GM12878 (cell line): ENCODE measurements at regions not wholly inside any gene's neighbourhood (a gene's known extent, or its start where the extent isn't known, plus 50 kb on each side); places are given as distances from the start of the nearest gene placed in this dataset.

ENCODE experiments used
- ATAC-seq: fragments of 200-7000 bp; cut with Tn5 transposase; 3 replicates; pipeline ENCODE4 v1.9.1; 2020; ENCODE audit warnings: mild to moderate bottlenecking, moderate library complexity
- BruUV-seq: library from RNA; stranded (reverse); fragments of 400-500 nt; replicated peaks from 2 replicates; lab custom pipeline; 2021; lab: Mats Ljungman, UMichigan
- CTCF ChIA-PET: fragments of 300-600 bp; sonication (Branson Sonifier 250); formaldehyde crosslinking; extraction: SDS; loops from one replicate; lab custom pipeline; 2021; ENCODE audit warnings: inconsistent platforms; lab: Yijun Ruan, JAX
- POLR2A ChIA-PET: fragments of 350-600 bp; formaldehyde crosslinking; extraction: SDS; loops from one replicate; lab custom pipeline; 2021; ENCODE audit warnings: inconsistent platforms; lab: Charles Lee
- RAD21 ChIA-PET: fragments of 300-600 bp; sonication (Branson Sonifier 250); formaldehyde crosslinking; loops from one replicate; lab custom pipeline; 2023; ENCODE audit warnings: antibody characterized with exemption; ENCODE audit not compliant: unreplicated experiment; lab: Charles Lee
- SMC1A ChIA-PET: fragments of 300-600 bp; sonication (Branson Sonifier 250); formaldehyde crosslinking; loops from one replicate; lab custom pipeline; 2023; ENCODE audit not compliant: unreplicated experiment, uncharacterized antibody; lab: Charles Lee
- DNase-seq: peaks from one replicate; pipeline ENCODE4 v3.0.0-alpha.2; 2011; ENCODE audit warnings: low read depth, low spot score
- FAIRE-seq: peaks from 3 replicates; lab custom pipeline; 2011; peaks lifted over from hg19 to GRCh38; lab: Jason Lieb, UNC
- H2AFZ ChIP-seq: 2 replicates; pipeline ENCODE4 v1.6.0; 2011; ENCODE audit warnings: low read depth, low read length, control low read depth; ENCODE audit not compliant: control insufficient read depth
- H3K27ac ChIP-seq: 2 replicates; pipeline ENCODE4 v1.5.1; 2011; ENCODE audit warnings: control low read depth; ENCODE audit not compliant: control insufficient read depth, insufficient read depth
- H3K27me3 ChIP-seq, 2 experiments: replicated peaks in 1 of 2; 2 replicates each; pipeline versions ENCODE4 v1.6.0 to v1.6.1; 2011; ENCODE audit warnings: low read length in 1 of 2; ENCODE audit not compliant: control insufficient read depth in 2 of 2, insufficient read depth in 2 of 2
- H3K36me3 ChIP-seq, 2 experiments: 2 replicates each; pipeline ENCODE4 v1.5.1; 2011; ENCODE audit warnings: low read length in 1 of 2; ENCODE audit not compliant: control insufficient read depth in 2 of 2, insufficient read depth in 2 of 2
- H3K4me1 ChIP-seq: 2 replicates; pipeline ENCODE4 v1.6.1; 2011; ENCODE audit warnings: mild to moderate bottlenecking, low read length, moderate library complexity, mixed read lengths; ENCODE audit not compliant: control insufficient read depth, insufficient read depth
- H3K4me2 ChIP-seq: 2 replicates; pipeline ENCODE4 v1.6.0; 2011; ENCODE audit warnings: control low read depth; ENCODE audit not compliant: control insufficient read depth, insufficient read depth
- H3K4me3 ChIP-seq: fragments of 200-600 bp; sonication (generic); 2 replicates; pipeline ENCODE4 v1.5.1; 2016
- H3K79me2 ChIP-seq: 2 replicates; pipeline ENCODE4 v1.6.0; 2011; ENCODE audit warnings: low read length; ENCODE audit not compliant: control insufficient read depth, insufficient read depth
- H3K9ac ChIP-seq: 2 replicates; pipeline ENCODE4 v1.8.0; 2011; ENCODE audit warnings: low read length, control low read depth, mixed read lengths; ENCODE audit not compliant: control insufficient read depth, insufficient read depth
- H3K9me3 ChIP-seq: replicated peaks from 3 replicates; pipeline ENCODE4 v1.5.1; 2011; ENCODE audit warnings: mild to moderate bottlenecking, low read length; ENCODE audit not compliant: control insufficient read depth, insufficient read depth
- H4K20me1 ChIP-seq: 2 replicates; pipeline ENCODE4 v1.6.0; 2011; ENCODE audit not compliant: control insufficient read depth, insufficient read depth
- BACH1 ChIP-seq: fragments of 450-650 bp; IDR thresholded peaks from 2 replicates; pipeline ENCODE4 v1.6.1; 2017; ENCODE audit warnings: mild to moderate bottlenecking, borderline replicate concordance
- CBFB ChIP-seq: IDR thresholded peaks from 2 replicates; pipeline ENCODE4 v1.6.1; 2016; ENCODE audit warnings: antibody characterized with exemption, low read depth
- IKZF2 ChIP-seq, 2 experiments: fragments of 450-650 bp; IDR thresholded peaks; 2 replicates each; pipeline ENCODE4 v1.6.1; 2017; ENCODE audit warnings: mild to moderate bottlenecking in 2 of 2, moderate library complexity in 2 of 2
- IRF3 ChIP-seq: fragments of 450-650 bp; IDR thresholded peaks from 2 replicates; pipeline ENCODE4 v1.6.1; 2014; ENCODE audit warnings: mild to moderate bottlenecking
- NFYB ChIP-seq: IDR thresholded peaks from 2 replicates; pipeline ENCODE4 v1.6.1; 2011; ENCODE audit warnings: low read depth, mild to moderate bottlenecking, low read length, improper control_type of control experiment, moderate library complexity; ENCODE audit not compliant: insufficient read depth
- PRDM15 ChIP-seq: fragments of 450-650 bp; formaldehyde crosslinking; IDR thresholded peaks from 2 replicates; pipeline ENCODE4 v1.4.0; 2020; ENCODE audit warnings: mild to moderate bottlenecking, moderate library complexity
- STAT3 ChIP-seq: IDR thresholded peaks from 2 replicates; pipeline ENCODE4 v1.6.1; 2011; ENCODE audit warnings: low read depth, low read length, improper control_type of control experiment
- WGBS: methylation state at CpG from one replicate; pipeline ENCODE4 v1.1.6; 2016; ENCODE audit warnings: low lambda C conversion rate; ENCODE audit not compliant: insufficient replicate concordance, insufficient coverage; ENCODE audit errors: missing lambda C conversion rate; 5-methylcytosine and 5-hydroxymethylcytosine counted together
- in situ Hi-C: fragments of 300-500 bp; cut with MboI; formaldehyde crosslinking; loops from 9 replicates; pipeline ENCODE4 v1.14.3; 2018; ENCODE audit warnings: mixed read lengths
- intact Hi-C: fragments of 100-400 bp; cut with micrococcal nuclease; formaldehyde crosslinking; loops from one replicate; pipeline ENCODE4 v1.14.2; 2022; ENCODE audit not compliant: unreplicated experiment
- TF ChIP-seq, protein P1 (sequence below): fragments of 450-650 bp; formaldehyde crosslinking; IDR thresholded peaks from 2 replicates; pipeline ENCODE4 v1.5.0; 2022; ENCODE audit warnings: mild to moderate bottlenecking, missing genetic modification characterization

DNA sequence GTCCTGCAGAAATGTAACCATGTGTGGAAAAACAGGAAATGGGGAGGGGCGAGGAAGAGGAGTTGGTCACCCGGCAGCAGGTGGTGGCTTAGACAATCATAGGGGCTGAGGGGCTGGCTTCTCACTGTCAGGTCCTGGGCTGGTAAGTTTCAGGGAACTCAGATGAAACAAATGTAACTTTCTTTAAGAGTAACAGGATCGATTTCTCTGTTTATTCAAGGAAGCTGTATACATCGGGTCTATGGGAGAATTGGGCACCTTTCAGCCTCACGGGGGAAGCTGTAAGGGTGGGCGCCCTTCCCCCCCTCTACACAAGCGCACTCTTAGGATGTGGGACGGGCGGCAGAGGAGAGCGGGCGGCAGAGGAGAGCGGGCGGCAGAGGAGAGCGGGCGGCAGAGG is 104.3 kb upstream of the SIMC1 start (continued):
- TF ChIP-seq, protein P1, sequence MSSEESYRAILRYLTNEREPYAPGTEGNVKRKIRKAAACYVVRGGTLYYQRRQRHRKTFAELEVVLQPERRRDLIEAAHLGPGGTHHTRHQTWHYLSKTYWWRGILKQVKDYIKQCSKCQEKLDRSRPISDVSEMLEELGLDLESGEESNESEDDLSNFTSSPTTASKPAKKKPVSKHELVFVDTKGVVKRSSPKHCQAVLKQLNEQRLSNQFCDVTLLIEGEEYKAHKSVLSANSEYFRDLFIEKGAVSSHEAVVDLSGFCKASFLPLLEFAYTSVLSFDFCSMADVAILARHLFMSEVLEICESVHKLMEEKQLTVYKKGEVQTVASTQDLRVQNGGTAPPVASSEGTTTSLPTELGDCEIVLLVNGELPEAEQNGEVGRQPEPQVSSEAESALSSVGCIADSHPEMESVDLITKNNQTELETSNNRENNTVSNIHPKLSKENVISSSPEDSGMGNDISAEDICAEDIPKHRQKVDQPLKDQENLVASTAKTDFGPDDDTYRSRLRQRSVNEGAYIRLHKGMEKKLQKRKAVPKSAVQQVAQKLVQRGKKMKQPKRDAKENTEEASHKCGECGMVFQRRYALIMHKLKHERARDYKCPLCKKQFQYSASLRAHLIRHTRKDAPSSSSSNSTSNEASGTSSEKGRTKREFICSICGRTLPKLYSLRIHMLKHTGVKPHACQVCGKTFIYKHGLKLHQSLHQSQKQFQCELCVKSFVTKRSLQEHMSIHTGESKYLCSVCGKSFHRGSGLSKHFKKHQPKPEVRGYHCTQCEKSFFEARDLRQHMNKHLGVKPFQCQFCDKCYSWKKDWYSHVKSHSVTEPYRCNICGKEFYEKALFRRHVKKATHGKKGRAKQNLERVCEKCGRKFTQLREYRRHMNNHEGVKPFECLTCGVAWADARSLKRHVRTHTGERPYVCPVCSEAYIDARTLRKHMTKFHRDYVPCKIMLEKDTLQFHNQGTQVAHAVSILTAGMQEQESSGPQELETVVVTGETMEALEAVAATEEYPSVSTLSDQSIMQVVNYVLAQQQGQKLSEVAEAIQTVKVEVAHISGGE: no peak
- TF ChIP-seq IRF3: no peak
- no peak for TF ChIP-seq BACH1

DNA sequence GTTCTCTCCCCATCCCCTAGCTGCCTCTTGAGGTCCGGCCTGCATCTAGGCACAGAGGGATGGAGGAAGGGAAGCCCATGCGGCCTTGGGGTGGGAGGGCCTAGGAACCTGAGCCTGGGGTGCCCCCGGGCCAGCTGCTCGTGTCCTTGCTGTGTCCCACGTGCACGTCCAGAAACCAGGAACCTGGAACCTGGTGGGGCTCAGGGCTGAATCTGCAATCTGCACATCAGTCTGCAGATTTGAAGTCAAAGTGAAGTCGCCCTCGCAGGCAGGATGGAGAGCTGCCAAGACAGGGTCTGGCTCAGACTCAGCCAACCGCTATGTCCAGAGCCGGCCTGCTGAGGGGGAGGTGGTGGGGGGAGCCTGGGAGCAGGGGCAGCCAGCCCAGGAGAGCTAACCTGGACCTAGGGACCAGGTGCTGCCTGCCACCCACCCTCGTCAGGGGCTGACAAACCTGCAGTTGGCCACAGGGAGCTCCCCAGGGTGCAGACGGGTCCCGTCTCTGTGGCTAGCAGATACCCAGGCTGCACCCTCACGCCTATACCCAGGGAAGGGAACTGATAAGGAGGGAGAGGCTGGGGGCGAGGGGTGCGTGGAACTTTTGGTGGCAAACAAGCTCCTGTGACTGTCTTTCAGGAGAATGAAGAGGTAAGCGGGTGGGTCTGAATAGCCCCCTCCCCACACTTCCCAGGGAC is 103.5 kb upstream of the SIMC1 start:
- intact Hi-C loops (no loop called here), in situ Hi-C loops (no loop called here)
- ChIA-PET SMC1A (no interaction called here), CTCF (no interaction called here), RAD21 (no interaction called here), POLR2A (no interaction called here)
- H3K4me3 ChIP-seq: no peak overlapping the region
- ATAC-seq: no peak
- H3K4me1 ChIP-seq: no peaks in the 10 kb centered on the region
- H3K27me3 ChIP-seq: peaks cover 0 to 4% of the 10 kb centered on the region in 2 experiments; a peak in 3 of 4 replicates
- no peak overlapping the region for H3K27ac ChIP-seq
- BruUV-seq: no TSS peak
- H3K9me3 ChIP-seq: no peaks in the 10 kb centered on the region
- no peak for FAIRE-seq
- WGBS: 21% methylated on average over 14 of the region's 17 CpGs
- H3K4me2 ChIP-seq: no peak overlapping the region
- H3K79me2 ChIP-seq: no peaks in the 10 kb centered on the region
- H4K20me1 ChIP-seq: no peaks in the 10 kb centered on the region
- no peak overlapping the region for H2AFZ ChIP-seq
- no peak for DNase-seq
- no peaks in the 10 kb centered on the region for H3K36me3 ChIP-seq
- H3K9ac ChIP-seq: no peak overlapping the region
- TF ChIP-seq NFYB: no peak
- no peak for TF ChIP-seq STAT3
- no peak for TF ChIP-seq CBFB
- TF ChIP-seq PRDM15 (CRISPR knock-in tag): no peak
- TF ChIP-seq IKZF2 (IDR thresholded peaks at IDR 0.05): no peak
